ENCODE measurements at regions not wholly inside any gene's neighbourhood (a gene's known extent, or its start where the extent isn't known, plus 50 kb on each side); places are given as distances from the start of the nearest gene placed in this dataset.

DNA sequence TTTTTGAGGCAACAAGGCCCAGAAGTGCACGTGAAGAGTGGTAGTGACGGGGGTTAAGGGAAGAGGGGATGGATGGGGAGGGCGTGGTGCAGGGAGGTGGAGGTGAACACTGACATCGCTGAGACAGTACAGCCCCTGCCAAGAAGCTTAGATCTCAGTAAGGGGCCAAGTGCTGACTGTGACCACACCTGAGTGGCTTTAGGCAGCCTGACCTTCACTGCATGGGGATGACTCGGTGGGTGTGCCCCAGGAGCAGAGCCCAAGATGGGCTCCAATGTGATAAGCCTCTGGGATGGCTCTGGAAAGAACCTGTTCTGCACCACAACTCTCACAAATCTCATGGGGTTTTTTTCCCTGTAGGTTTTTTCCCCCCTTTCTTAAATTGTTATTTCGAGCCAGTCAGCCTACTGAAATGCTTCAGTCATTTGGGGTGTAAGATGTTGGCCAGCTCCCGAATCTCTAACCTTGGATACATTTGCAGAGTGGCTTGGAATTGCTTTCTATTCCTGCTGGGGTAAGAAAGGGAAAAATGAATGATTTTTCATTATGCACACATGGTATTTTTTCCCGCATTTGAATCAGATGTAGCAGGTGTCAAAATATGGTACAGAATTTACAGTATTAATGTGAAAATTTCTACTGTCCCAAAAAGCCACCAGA, 165.0 kb downstream of the TM9SF2 start:
- no peak for TF ChIP-seq CTCF (IDR thresholded peaks at IDR 0.05; ENCODE audit: low read depth, low read length)
- no peak overlapping the region for H3K4me3 ChIP-seq (ENCODE audit: low read depth, low read length)
- no peak for DNase-seq (ENCODE audit: low read depth, low spot score)
- in situ Hi-C loops (cut with HindIII; ENCODE audit: low sequenced_read_pairs): no loop called here

DNA sequence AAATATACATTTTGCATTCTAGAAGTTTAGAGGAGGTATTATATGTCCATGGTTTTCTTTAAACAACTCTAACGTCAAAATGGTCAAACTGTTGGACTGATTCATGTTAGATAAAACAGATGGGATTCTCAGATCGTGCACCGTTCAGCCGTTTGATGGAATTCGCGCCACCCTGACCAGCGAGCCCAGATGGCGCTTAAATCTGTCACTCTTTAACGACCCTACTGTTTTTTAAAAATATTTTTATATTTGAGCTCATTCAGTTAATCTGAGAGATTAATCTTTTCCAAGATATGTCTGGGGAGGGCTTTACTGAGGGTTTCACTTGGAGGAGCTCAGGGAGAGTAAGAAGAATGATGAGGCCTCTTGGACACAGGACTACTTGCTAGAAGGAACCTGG, 164.4 kb downstream of the TM9SF2 start:
- H3K4me3 ChIP-seq (ENCODE audit: low read depth, low read length): no peak overlapping the region
- in situ Hi-C loops (cut with HindIII; ENCODE audit: low sequenced_read_pairs): no loop called here
- no peak for TF ChIP-seq CTCF (IDR thresholded peaks at IDR 0.05; ENCODE audit: low read depth, low read length)
- no peak for DNase-seq (ENCODE audit: low read depth, low spot score)

- in situ Hi-C loops (cut with HindIII; ENCODE audit: low sequenced_read_pairs): no loop called here
- H3K4me3 ChIP-seq (ENCODE audit: low read depth, low read length): no peak overlapping the region
- DNase-seq (ENCODE audit: low read depth, low spot score): no peak
- no peak for TF ChIP-seq CTCF (IDR thresholded peaks at IDR 0.05; ENCODE audit: low read depth, low read length)
Measured at GRCh38 chr13:99663908-99664307, 162.6 kb downstream of the TM9SF2 start.

- no peak overlapping the region for H3K4me3 ChIP-seq (ENCODE audit: low read depth, low read length)
- DNase-seq (ENCODE audit: low read depth, low spot score): no peak
- in situ Hi-C loops (cut with HindIII; ENCODE audit: low sequenced_read_pairs): no loop called here
- TF ChIP-seq CTCF (IDR thresholded peaks at IDR 0.05; ENCODE audit: low read depth, low read length): no peak
Measured at GRCh38 chr13:99663185-99663825, 162.0 kb downstream of the TM9SF2 start.

- H3K4me3 ChIP-seq (ENCODE audit: low read depth, low read length): no peak overlapping the region
- DNase-seq (ENCODE audit: low read depth, low spot score): no peak
- no peak for TF ChIP-seq CTCF (IDR thresholded peaks at IDR 0.05; ENCODE audit: low read depth, low read length)
- in situ Hi-C loops (cut with HindIII; ENCODE audit: low sequenced_read_pairs): no loop called here
Measured at GRCh38 chr13:99662678-99663077, 161.4 kb downstream of the TM9SF2 start.

GRCh38 chr13:99661791-99662190, 160.5 kb downstream of the TM9SF2 start:
- in situ Hi-C loops (cut with HindIII; ENCODE audit: low sequenced_read_pairs): no loop called here
- DNase-seq (ENCODE audit: low read depth, low spot score): no peak
- TF ChIP-seq CTCF (IDR thresholded peaks at IDR 0.05; ENCODE audit: low read depth, low read length): no peak
- H3K4me3 ChIP-seq (ENCODE audit: low read depth, low read length): no peak overlapping the region
